ENCODE measurements at regions not wholly inside any gene's neighbourhood (a gene's known extent, or its start where the extent isn't known, plus 50 kb on each side); places are given as distances from the start of the nearest gene placed in this dataset.

GRCh38 chr5:111902436-111902835 lies 145.4 kb upstream of the NREP start:
- TF ChIP-seq CTCF (IDR thresholded peaks at IDR 0.05; ENCODE audit: insufficient read depth, low read depth, low read length): no peak
- TF ChIP-seq EZH2 (IDR thresholded peaks at IDR 0.05; ENCODE audit: insufficient read depth, low read length): no peak
- FAIRE-seq (no peak), DNase-seq (ENCODE audit: low read depth) (no peak)
- no peaks in the 10 kb centered on the region for H4K20me1 ChIP-seq (ENCODE audit: insufficient read depth, low read length)
- Mint-ChIP-seq H3K4me1 (ENCODE audit: low read depth, unreplicated experiment) (no peaks in the 10 kb centered on the region), H3K36me3 (ENCODE audit: low read depth, unreplicated experiment) (no peaks in the 10 kb centered on the region), H3K27me3 (ENCODE audit: low read depth, unreplicated experiment) (no peaks in the 10 kb centered on the region), H3K9me3 (ENCODE audit: unreplicated experiment) (peaks cover 8% of the 10 kb centered on the region), H3K4me3 (ENCODE audit: unreplicated experiment) (no peak overlapping the region), H3K27ac (ENCODE audit: unreplicated experiment) (no peak overlapping the region)
- no peaks in the 10 kb centered on the region for H3K79me2 ChIP-seq (ENCODE audit: insufficient read depth, low read length)
- H3K27me3 ChIP-seq (ENCODE audit: insufficient read depth, low read length): no peaks in the 10 kb centered on the region
- H2AFZ ChIP-seq (ENCODE audit: low read depth, low read length): no peak overlapping the region
- H3K9me3 ChIP-seq (ENCODE audit: insufficient read depth, low read depth, low read length): peaks cover 5% of the 10 kb centered on the region
- no peak overlapping the region for H3K9ac ChIP-seq (ENCODE audit: low read length)
- H3K27ac ChIP-seq (ENCODE audit: low read depth, low read length): no peak overlapping the region
- no peak overlapping the region for H3K4me2 ChIP-seq (ENCODE audit: low read length)
- H3K4me1 ChIP-seq (ENCODE audit: insufficient read depth, low read length): no peaks in the 10 kb centered on the region
- H3K4me3 ChIP-seq (ENCODE audit: insufficient read depth, low read depth, low read length): no peak overlapping the region
- H3K36me3 ChIP-seq (ENCODE audit: insufficient read depth, low read length): no peaks in the 10 kb centered on the region

- Histone ChIP-seq H3K36me3 (ENCODE audit: insufficient read depth, low read length) (no peaks in the 10 kb centered on the region), H3K79me2 (ENCODE audit: insufficient read depth, low read length) (no peaks in the 10 kb centered on the region), H3K27ac (ENCODE audit: low read depth, low read length) (no peak overlapping the region), H4K20me1 (ENCODE audit: insufficient read depth, low read length) (no peaks in the 10 kb centered on the region), H3K4me1 (ENCODE audit: insufficient read depth, low read length) (no peaks in the 10 kb centered on the region), H3K9me3 (ENCODE audit: insufficient read depth, low read depth, low read length) (peaks cover 5% of the 10 kb centered on the region), H3K9ac (ENCODE audit: low read length) (no peak overlapping the region), H3K4me3 (ENCODE audit: insufficient read depth, low read depth, low read length) (no peak overlapping the region), H2AFZ (ENCODE audit: low read depth, low read length) (no peak overlapping the region), H3K27me3 (ENCODE audit: insufficient read depth, low read length) (no peaks in the 10 kb centered on the region), H3K4me2 (ENCODE audit: low read length) (no peak overlapping the region)
- Mint-ChIP-seq H3K36me3 (ENCODE audit: low read depth, unreplicated experiment) (no peaks in the 10 kb centered on the region), H3K9me3 (ENCODE audit: unreplicated experiment) (peaks cover 8% of the 10 kb centered on the region), H3K4me3 (ENCODE audit: unreplicated experiment) (no peak overlapping the region), H3K27me3 (ENCODE audit: low read depth, unreplicated experiment) (no peaks in the 10 kb centered on the region), H3K4me1 (ENCODE audit: low read depth, unreplicated experiment) (no peaks in the 10 kb centered on the region), H3K27ac (ENCODE audit: unreplicated experiment) (no peak overlapping the region)
- TF ChIP-seq EZH2 (IDR thresholded peaks at IDR 0.05; ENCODE audit: insufficient read depth, low read length) (no peak), CTCF (IDR thresholded peaks at IDR 0.05; ENCODE audit: insufficient read depth, low read depth, low read length) (no peak)
- no peak for DNase-seq (ENCODE audit: low read depth)
- no peak for FAIRE-seq
Observed at GRCh38 chr5:111901296-111901695, 144.3 kb upstream of the NREP start.

GRCh38 chr5:111892949-111893348 lies 136.0 kb upstream of the NREP start:
- peaks cover 3% of the 10 kb centered on the region for H3K9me3 Mint-ChIP-seq (ENCODE audit: unreplicated experiment)
- TF ChIP-seq EZH2 (IDR thresholded peaks at IDR 0.05; ENCODE audit: insufficient read depth, low read length): no peak
- no peak for TF ChIP-seq CTCF (IDR thresholded peaks at IDR 0.05; ENCODE audit: insufficient read depth, low read depth, low read length)
- no peak for FAIRE-seq
- H3K4me3 Mint-ChIP-seq (ENCODE audit: unreplicated experiment): no peak overlapping the region
- no peak overlapping the region for H3K9ac ChIP-seq (ENCODE audit: low read length)
- no peaks in the 10 kb centered on the region for H3K36me3 Mint-ChIP-seq (ENCODE audit: low read depth, unreplicated experiment)
- no peak for DNase-seq (ENCODE audit: low read depth)
- H3K4me3 ChIP-seq (ENCODE audit: insufficient read depth, low read depth, low read length): no peak overlapping the region
- no peak overlapping the region for H2AFZ ChIP-seq (ENCODE audit: low read depth, low read length)
- H3K27ac ChIP-seq (ENCODE audit: low read depth, low read length): no peak overlapping the region
- H3K27ac Mint-ChIP-seq (ENCODE audit: unreplicated experiment): no peak overlapping the region
- H3K79me2 ChIP-seq (ENCODE audit: insufficient read depth, low read length): no peaks in the 10 kb centered on the region
- H3K27me3 ChIP-seq (ENCODE audit: insufficient read depth, low read length): no peaks in the 10 kb centered on the region
- H3K4me1 ChIP-seq (ENCODE audit: insufficient read depth, low read length): no peaks in the 10 kb centered on the region
- no peaks in the 10 kb centered on the region for H3K27me3 Mint-ChIP-seq (ENCODE audit: low read depth, unreplicated experiment)
- H3K4me1 Mint-ChIP-seq (ENCODE audit: low read depth, unreplicated experiment): peaks cover 4% of the 10 kb centered on the region
- no peaks in the 10 kb centered on the region for H3K36me3 ChIP-seq (ENCODE audit: insufficient read depth, low read length)
- H3K9me3 ChIP-seq (ENCODE audit: insufficient read depth, low read depth, low read length): no peaks in the 10 kb centered on the region
- no peak overlapping the region for H3K4me2 ChIP-seq (ENCODE audit: low read length)
- no peaks in the 10 kb centered on the region for H4K20me1 ChIP-seq (ENCODE audit: insufficient read depth, low read length)

Measured in astrocyte (in vitro differentiated cells and primary cell).